IPS-18a (cell line): ENCODE measurements at regions not wholly inside any gene's neighbourhood (a gene's known extent, or its start where the extent isn't known, plus 50 kb on each side); places are given as distances from the start of the nearest gene placed in this dataset.
"Not testable (repeated sequence)": the region's sequence is repeated elsewhere in the genome, so short reads cannot be mapped to it uniquely, and the experiment has no call there.

Experiments used
- H3K27ac ChIP-seq: one replicate; pipeline ENCODE4 v1.5.1; 2013; ENCODE audit warnings: low read length
- H3K27me3 ChIP-seq: one replicate; pipeline ENCODE4 v1.6.1; 2013; ENCODE audit warnings: mild to moderate bottlenecking, low read length; ENCODE audit not compliant: control insufficient read depth, insufficient read depth
- H3K36me3 ChIP-seq: one replicate; pipeline ENCODE4 v1.6.1; 2013; ENCODE audit warnings: low read depth, low read length; ENCODE audit not compliant: control insufficient read depth
- H3K4me1 ChIP-seq: one replicate; pipeline ENCODE4 v1.6.1; 2013; ENCODE audit warnings: low read depth, low read length; ENCODE audit not compliant: control insufficient read depth
- H3K4me3 ChIP-seq: one replicate; pipeline ENCODE4 v1.5.1; 2013; ENCODE audit warnings: low read length
- H3K9ac ChIP-seq: one replicate; pipeline ENCODE4 v1.6.1; 2013; ENCODE audit warnings: mild to moderate bottlenecking, low read length, moderate library complexity
- H3K9me3 ChIP-seq: one replicate; pipeline ENCODE4 v1.6.1; 2013; ENCODE audit warnings: low read depth, low read length; ENCODE audit not compliant: control insufficient read depth

DNA sequence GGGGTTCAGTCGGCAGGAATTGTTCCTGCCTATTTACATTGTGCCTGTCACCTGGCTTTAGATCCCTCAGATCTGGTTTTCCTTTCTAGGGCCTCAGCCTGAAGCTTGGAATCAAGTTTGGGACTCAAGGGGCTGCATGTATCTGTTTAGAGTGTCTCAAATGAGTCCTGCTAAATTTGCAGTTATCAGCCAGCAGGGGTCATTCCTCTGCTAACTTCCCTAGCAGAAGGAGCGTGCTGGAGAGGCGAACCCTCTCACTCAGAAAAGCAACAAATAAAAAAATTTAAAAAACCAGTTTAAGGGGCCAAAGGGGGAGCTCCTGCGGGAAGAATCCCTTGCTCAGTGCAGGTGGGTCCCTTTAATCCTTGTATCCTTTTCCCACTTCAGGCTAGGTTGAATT, 1220.2 kb downstream of the JRKL start:
- no peaks in the 10 kb centered on the region for H3K4me1 ChIP-seq
- no peaks in the 10 kb centered on the region for H3K36me3 ChIP-seq
- no peaks in the 10 kb centered on the region for H3K27me3 ChIP-seq
- H3K4me3 ChIP-seq, result no peak overlapping the region
- no peak overlapping the region for H3K9ac ChIP-seq
- H3K27ac ChIP-seq, result no peak overlapping the region
- H3K9me3 ChIP-seq, result no peaks in the 10 kb centered on the region

DNA sequence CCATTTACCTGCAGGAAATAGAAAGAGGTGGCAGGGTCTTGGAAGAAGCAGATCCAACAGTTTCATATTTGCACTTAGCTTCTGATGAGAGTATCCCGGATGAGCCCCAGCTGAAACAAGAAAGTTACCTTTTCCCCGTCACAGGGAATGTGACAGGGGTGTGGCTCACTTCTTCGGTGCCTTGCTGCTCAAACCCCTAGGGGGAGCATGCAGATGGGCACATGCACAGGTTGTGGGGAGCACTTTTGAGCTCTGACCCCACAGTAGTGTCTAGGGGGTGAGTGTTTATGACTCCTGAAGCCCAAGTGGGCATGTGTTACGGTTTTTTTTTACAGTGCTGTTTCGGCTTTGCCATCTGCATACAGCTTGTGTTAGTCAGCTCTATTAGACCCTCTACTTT, 1221.0 kb downstream of the JRKL start:
- no peaks in the 10 kb centered on the region for H3K36me3 ChIP-seq
- H3K9ac ChIP-seq, result no peak overlapping the region
- H3K4me1 ChIP-seq, result no peaks in the 10 kb centered on the region
- H3K9me3 ChIP-seq, result no peaks in the 10 kb centered on the region
- H3K4me3 ChIP-seq, result no peak overlapping the region
- H3K27ac ChIP-seq, result no peak overlapping the region
- no peaks in the 10 kb centered on the region for H3K27me3 ChIP-seq

DNA sequence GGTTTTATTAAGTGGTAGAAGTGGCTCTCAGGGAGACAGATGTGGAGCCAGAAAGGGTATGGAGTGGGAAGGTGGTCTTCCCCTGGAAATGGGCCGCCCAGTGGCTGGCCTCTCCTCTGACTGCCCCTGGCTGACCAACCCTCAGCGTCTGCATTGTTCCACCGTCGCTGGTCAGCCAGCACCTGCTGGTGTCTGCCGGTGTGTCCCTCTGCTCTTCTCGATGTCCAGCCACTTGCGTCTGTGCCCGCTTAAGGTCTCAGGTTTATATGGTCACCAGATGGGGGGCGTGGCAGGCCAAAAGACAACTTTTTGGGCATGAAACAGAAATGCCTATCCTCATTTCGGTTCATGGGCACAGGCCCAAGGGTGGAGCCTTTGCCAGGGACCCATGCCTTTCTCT, 1221.5 kb downstream of the JRKL start:
- Histone ChIP-seq H3K9ac (no peak overlapping the region), H3K9me3 (no peaks in the 10 kb centered on the region), H3K27me3 (no peaks in the 10 kb centered on the region), H3K4me1 (no peaks in the 10 kb centered on the region), H3K36me3 (no peaks in the 10 kb centered on the region), H3K4me3 (no peak overlapping the region), H3K27ac (no peak overlapping the region)

DNA sequence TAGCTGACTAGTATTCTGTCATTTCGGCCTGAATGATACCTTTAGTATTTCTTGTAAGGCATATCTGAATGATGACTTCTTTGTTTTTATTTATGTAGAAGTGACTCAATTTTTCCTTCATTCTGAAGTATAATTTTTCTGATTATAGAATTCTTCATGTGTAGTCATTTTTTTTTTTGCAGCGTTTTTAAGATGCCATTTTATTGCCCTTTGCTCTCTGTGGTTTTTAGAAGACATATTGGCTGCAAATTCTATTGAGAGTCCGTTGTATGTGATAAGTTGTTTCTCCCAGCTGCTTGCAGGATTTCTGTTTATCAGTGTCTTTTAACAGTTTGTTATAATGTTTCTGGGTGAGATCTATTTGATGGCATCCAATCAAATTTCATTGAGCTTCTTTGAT, 1224.8 kb downstream of the JRKL start:
- H3K4me1 ChIP-seq, result no peaks in the 10 kb centered on the region
- no peaks in the 10 kb centered on the region for H3K9me3 ChIP-seq
- no peak overlapping the region for H3K27ac ChIP-seq
- H3K4me3 ChIP-seq, result no peak overlapping the region
- no peaks in the 10 kb centered on the region for H3K36me3 ChIP-seq
- no peaks in the 10 kb centered on the region for H3K27me3 ChIP-seq
- H3K9ac ChIP-seq, result no peak overlapping the region

DNA sequence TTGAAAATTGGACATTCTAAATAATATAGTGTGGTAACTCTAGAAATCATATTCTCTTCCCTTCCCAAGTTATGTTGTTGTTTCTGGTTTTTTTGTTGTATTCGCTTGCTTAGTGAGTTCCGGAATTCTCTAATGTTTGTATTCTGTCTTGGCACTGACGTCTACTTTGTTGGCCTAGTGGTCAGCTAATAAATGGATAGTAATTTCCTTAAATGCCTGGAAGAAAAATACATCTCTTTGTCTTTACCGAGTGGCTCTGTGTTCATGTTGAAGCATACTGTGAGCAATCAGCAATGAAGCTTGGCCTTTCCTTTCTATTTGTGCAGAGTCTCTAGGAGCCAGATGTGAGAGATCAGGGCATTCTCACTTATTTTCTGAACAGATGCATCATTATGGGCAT, 1225.7 kb downstream of the JRKL start:
- no peaks in the 10 kb centered on the region for H3K36me3 ChIP-seq
- no peak overlapping the region for H3K9ac ChIP-seq
- H3K4me3 ChIP-seq, result no peak overlapping the region
- no peaks in the 10 kb centered on the region for H3K4me1 ChIP-seq
- H3K27ac ChIP-seq, result no peak overlapping the region
- H3K27me3 ChIP-seq, result no peaks in the 10 kb centered on the region
- H3K9me3 ChIP-seq, result no peaks in the 10 kb centered on the region

DNA sequence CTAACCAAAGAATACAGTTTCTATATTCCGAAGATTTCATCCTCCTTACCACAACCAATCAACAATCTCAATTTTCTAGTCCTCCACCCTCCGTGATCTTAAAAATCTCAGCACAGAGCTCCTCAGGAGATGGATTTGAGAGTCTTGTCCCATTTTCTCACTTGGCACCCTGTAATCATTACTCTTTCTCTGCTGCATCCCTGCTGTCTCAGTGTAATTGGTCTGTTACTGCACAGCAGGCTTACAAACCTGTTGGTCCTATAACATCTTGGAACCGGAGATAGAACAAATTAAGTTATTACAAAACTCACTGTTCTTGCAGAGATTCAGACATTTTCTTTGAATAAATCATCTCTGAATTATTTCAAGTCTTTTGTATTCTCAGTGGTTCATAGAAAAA, 1227.2 kb downstream of the JRKL start:
- no peaks in the 10 kb centered on the region for H3K9me3 ChIP-seq
- H3K4me1 ChIP-seq, result no peaks in the 10 kb centered on the region
- H3K27ac ChIP-seq, result no peak overlapping the region
- no peak overlapping the region for H3K4me3 ChIP-seq
- H3K36me3 ChIP-seq, result no peaks in the 10 kb centered on the region
- no peak overlapping the region for H3K9ac ChIP-seq
- no peaks in the 10 kb centered on the region for H3K27me3 ChIP-seq

DNA sequence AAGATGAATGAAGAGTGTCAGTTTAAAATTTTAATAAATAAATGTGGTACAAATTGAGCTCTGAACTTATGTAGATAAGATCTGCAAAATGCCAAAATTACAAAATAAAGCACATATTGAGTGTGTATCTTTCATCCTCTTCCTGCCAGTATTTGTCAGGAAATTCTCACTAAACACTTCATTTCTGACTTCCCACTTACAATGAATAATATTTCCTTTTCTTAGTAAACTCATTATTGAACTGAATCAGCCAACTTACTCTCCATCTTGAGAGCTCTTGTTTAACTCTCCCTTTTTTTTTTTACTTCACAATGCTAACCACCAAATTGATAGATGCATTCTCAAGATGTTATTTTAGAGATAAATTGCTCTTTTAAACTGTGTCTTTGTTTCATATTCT, 1230.2 kb downstream of the JRKL start:
- Histone ChIP-seq H3K9me3 (no peaks in the 10 kb centered on the region), H3K36me3 (no peaks in the 10 kb centered on the region), H3K27me3 (no peaks in the 10 kb centered on the region), H3K9ac (no peak overlapping the region), H3K4me1 (no peaks in the 10 kb centered on the region), H3K4me3 (no peak overlapping the region), H3K27ac (no peak overlapping the region)

DNA sequence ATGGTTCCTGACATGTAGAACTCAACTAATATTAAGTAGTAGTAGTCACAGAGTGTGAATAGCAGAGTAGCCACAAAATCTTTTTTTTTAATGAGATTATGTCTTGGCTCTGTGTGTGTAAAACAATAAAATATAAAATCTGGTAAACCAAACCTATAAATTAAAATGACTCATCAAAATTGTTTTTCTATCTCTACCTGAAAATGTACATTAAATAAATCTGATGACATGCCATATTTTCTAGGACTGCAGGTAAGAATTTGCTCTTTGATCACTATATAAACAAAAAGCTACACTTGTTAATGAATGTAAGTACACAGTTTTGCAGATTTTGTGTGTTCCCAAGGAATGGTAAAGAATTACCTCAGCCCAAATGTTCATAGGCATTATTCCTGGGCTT, 1231.5 kb downstream of the JRKL start:
- Histone ChIP-seq H3K36me3 (no peaks in the 10 kb centered on the region), H3K4me3 (no peak overlapping the region), H3K27me3 (no peaks in the 10 kb centered on the region), H3K27ac (no peak overlapping the region), H3K9ac (no peak overlapping the region), H3K4me1 (no peaks in the 10 kb centered on the region), H3K9me3 (no peaks in the 10 kb centered on the region)

DNA sequence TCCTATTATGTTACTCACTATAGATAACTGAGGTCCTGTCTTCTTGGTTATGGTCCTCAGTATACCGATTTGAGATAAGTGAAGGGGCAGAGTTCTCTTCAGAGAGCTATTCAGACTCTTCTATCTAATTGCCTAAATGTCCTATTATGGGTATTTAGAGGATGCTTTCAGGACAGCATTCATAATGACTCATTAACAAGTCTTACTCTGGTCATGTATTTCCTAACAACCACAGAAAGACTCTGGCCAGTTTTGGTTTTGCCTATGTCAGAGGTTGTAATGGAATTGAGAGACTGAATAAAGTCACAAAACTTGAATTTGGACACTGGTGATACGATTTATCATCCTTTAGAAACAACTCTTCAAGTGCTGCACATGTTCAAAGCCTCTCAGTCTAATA, 1233.0 kb downstream of the JRKL start:
- H3K27ac ChIP-seq, result no peak overlapping the region
- H3K27me3 ChIP-seq, result no peaks in the 10 kb centered on the region
- H3K9ac ChIP-seq, result no peak overlapping the region
- no peaks in the 10 kb centered on the region for H3K4me1 ChIP-seq
- H3K4me3 ChIP-seq, result no peak overlapping the region
- H3K9me3 ChIP-seq, result no peaks in the 10 kb centered on the region
- H3K36me3 ChIP-seq, result no peaks in the 10 kb centered on the region

DNA sequence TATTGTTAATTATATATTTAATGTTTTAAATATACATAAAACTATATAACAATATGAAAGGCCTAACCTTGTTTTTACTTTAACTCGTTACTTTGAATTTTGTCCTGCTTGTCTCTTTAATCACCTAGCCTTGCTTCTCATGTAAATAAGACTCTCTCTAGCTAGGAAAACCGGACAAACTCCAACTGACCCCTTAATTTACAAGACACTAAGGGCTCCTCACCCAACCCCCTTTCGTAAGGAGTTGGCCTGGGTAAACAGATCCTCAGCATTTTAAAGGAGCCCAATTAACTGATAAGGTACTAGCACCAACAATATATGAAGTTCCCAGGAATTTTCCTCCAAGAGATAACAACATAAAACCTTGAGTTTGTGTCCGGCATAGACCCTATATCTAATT, 1246.9 kb downstream of the JRKL start:
- not testable (repeated sequence) for H3K36me3 ChIP-seq, H3K9ac ChIP-seq, H3K27me3 ChIP-seq, H3K27ac ChIP-seq, H3K9me3 ChIP-seq
- Histone ChIP-seq H3K4me1 (peaks cover 28% of the 10 kb centered on the region), H3K4me3 (peak overlapping the region; percentile 33)

DNA sequence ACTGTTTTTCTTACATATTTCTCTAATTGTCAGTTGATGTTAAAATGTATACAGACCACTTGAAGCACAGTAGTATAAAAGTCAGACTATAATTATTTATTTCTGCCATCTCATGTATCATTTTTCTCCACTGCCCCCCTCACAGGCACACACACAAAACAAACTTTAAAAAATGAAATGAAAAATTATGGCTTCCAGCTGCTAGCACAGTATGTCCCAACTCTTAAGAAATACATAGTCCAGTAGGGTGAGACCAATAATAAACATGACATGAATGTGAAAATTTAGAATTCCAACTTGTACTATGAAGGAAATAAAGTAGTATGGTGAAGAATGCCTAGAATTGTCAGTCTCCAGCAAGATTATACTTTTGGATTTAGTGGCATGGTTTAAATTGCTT, 1247.9 kb downstream of the JRKL start:
- no peaks in the 10 kb centered on the region for H3K36me3 ChIP-seq
- H3K9ac ChIP-seq, result no peak overlapping the region
- H3K4me1 ChIP-seq, result peaks cover 28% of the 10 kb centered on the region
- no peak overlapping the region for H3K27ac ChIP-seq
- H3K27me3 ChIP-seq, result no peaks in the 10 kb centered on the region
- H3K4me3 ChIP-seq, result no peak overlapping the region
- H3K9me3 ChIP-seq, result peaks cover 2% of the 10 kb centered on the region

DNA sequence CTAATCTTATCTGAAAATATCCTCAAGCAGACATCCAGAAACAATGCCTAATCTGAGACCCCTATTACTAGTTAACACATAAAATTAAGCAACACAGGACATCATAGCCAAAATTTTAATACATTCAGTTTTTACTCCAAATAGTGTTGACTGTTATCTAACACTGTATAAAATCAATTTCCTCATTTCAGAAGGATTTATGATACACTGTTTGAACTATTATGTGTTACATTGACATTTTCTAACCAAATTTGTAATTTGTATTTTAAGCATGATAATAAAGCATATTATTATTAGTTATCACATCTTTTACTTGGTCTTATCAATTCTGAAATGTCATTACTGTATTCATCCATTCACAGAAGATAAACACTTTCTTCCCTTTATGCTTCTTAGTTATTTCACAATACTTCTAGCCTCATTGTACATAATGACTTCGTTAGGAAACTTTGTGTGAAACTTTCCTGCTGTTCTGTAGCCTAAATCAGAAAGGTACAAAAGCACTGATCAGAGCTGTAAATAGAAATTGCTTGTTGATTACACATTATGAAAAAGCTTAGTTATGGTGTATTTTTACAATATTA, 1248.9 kb downstream of the JRKL start:
- peaks cover 2% of the 10 kb centered on the region for H3K9me3 ChIP-seq
- no peaks in the 10 kb centered on the region for H3K36me3 ChIP-seq
- peaks cover 28% of the 10 kb centered on the region for H3K4me1 ChIP-seq
- no peak overlapping the region for H3K9ac ChIP-seq
- H3K27me3 ChIP-seq, result no peaks in the 10 kb centered on the region
- no peak overlapping the region for H3K27ac ChIP-seq
- no peak overlapping the region for H3K4me3 ChIP-seq
